GM18502 (cell line): ENCODE measurements at regions not wholly inside any gene's neighbourhood (a gene's known extent, or its start where the extent isn't known, plus 50 kb on each side); places are given as distances from the start of the nearest gene placed in this dataset.

Experiments
- ATAC-seq: cut with Tn5 transposase; IDR thresholded peaks from one replicate; pipeline ENCODE4 v1.9.1; 2021; ENCODE audit warnings: mild to moderate bottlenecking; ENCODE audit not compliant: unreplicated experiment, poor library complexity

GRCh38 chr2:118791483-118791882 is 56.0 kb downstream of the EN1 start:
- ATAC-seq: no peak

GRCh38 chr2:118786746-118787145 is 60.7 kb downstream of the EN1 start:
- ATAC-seq: no peak

- no peak for ATAC-seq
Observed at GRCh38 chr2:118784860-118785259, 62.6 kb downstream of the EN1 start.

- no peak for ATAC-seq
Observed at GRCh38 chr2:118779362-118779761, 68.1 kb downstream of the EN1 start.

GRCh38 chr2:118774458-118775133 is 72.9 kb downstream of the EN1 start:
- ATAC-seq: no peak

- ATAC-seq: no peak
Observed at GRCh38 chr2:118773826-118774225, 73.6 kb downstream of the EN1 start.

GRCh38 chr2:118772487-118773200 is 74.8 kb downstream of the EN1 start:
- ATAC-seq: no peak

GRCh38 chr2:118769707-118770400 is 77.6 kb downstream of the EN1 start:
- ATAC-seq: no peak

- no peak for ATAC-seq
Observed at GRCh38 chr2:118766871-118767270, 80.6 kb downstream of the EN1 start.

GRCh38 chr2:118764855-118765254 is 82.6 kb downstream of the EN1 start:
- ATAC-seq: no peak

GRCh38 chr2:118763797-118764196 is 83.7 kb downstream of the EN1 start:
- no peak for ATAC-seq

GRCh38 chr2:118762290-118762689 is 85.2 kb downstream of the EN1 start:
- ATAC-seq: no peak

GRCh38 chr2:118761771-118762170 is 85.7 kb downstream of the EN1 start:
- ATAC-seq: no peak

GRCh38 chr2:118755901-118756300 is 91.5 kb downstream of the EN1 start:
- ATAC-seq: no peak

GRCh38 chr2:118755384-118755783 is 92.1 kb downstream of the EN1 start:
- ATAC-seq: no peak

GRCh38 chr2:118752762-118753429 is 94.6 kb downstream of the EN1 start:
- ATAC-seq: no peak

GRCh38 chr2:118750959-118751565 is 96.4 kb downstream of the EN1 start:
- ATAC-seq: no peak

- no peak for ATAC-seq
Observed at GRCh38 chr2:118748245-118748885, 99.1 kb downstream of the EN1 start.

- no peak for ATAC-seq
Observed at GRCh38 chr2:118747637-118748036, 99.8 kb downstream of the EN1 start.

GRCh38 chr2:118747066-118747465 is 100.4 kb downstream of the EN1 start:
- ATAC-seq: no peak
